ENCODE measurements at regions not wholly inside any gene's neighbourhood (a gene's known extent, or its start where the extent isn't known, plus 50 kb on each side); places are given as distances from the start of the nearest gene placed in this dataset.

GRCh38 chr4:188971125-188971524 lies 831.9 kb downstream of the TRIML1 start:
- TF ChIP-seq POLR2A (IDR thresholded peaks at IDR 0.05) (no peak), CTCF (IDR thresholded peaks at IDR 0.05) (no peak)
